ENCODE measurements at regions not wholly inside any gene's neighbourhood (a gene's known extent, or its start where the extent isn't known, plus 50 kb on each side); places are given as distances from the start of the nearest gene placed in this dataset.

- no peak for DNase-seq
- Histone ChIP-seq H3K4me3 (ENCODE audit: control insufficient read depth in 1 of 7, extremely low read depth in 1 of 7, insufficient read depth in 4 of 7, low read depth in 2 of 7, low read length in 6 of 7) (no peak overlapping the region), H3K4me1 (ENCODE audit: control extremely low read depth in 1 of 4, control insufficient read depth in 4 of 4, insufficient read depth in 4 of 4, low read length in 3 of 4) (no peaks in the 10 kb centered on the region), H3K36me3 (ENCODE audit: control insufficient read depth in 4 of 4, insufficient read depth in 4 of 4, low read length in 3 of 4) (no peaks in the 10 kb centered on the region), H3K27me3 (replicated peaks in 2 of 5; ENCODE audit: control insufficient read depth in 4 of 5, insufficient read depth in 5 of 5, low read length in 4 of 5) (peaks cover 0 to 4% (median 0%) of the 10 kb centered on the region in 5 experiments), H3K27ac (ENCODE audit: insufficient read depth in 1 of 2, low read depth in 1 of 2, low read length in 2 of 2, poor library complexity in 1 of 2, severe bottlenecking in 2 of 2) (no peak overlapping the region), H3K9me3 (ENCODE audit: control extremely low read depth in 1 of 5, control insufficient read depth in 4 of 5, insufficient read depth in 2 of 5, low read depth in 1 of 5, low read length in 4 of 5) (peaks cover 0 to 2% (median 0%) of the 10 kb centered on the region in 5 experiments)
- 94% methylated on average over 3 of the region's 6 CpGs for WGBS (ENCODE audit: insufficient coverage)
- ChIA-PET POLR2A (no interaction called here), CTCF (no interaction called here)
Measured at GRCh38 chr21:27693376-27693775, 726.5 kb upstream of the ADAMTS5 start.

GRCh38 chr21:27691516-27691915 is 724.6 kb upstream of the ADAMTS5 start:
- ChIA-PET CTCF (interaction anchor here (0.9 kb wide), 1 partner anchor 841 kb away, joined by 3 read pairs; no protein-coding TSS in a partner anchor), POLR2A (no interaction called here)
- no peak for DNase-seq
- no peak overlapping the region for H3K4me3 ChIP-seq (ENCODE audit: control insufficient read depth in 1 of 7, extremely low read depth in 1 of 7, insufficient read depth in 4 of 7, low read depth in 2 of 7, low read length in 6 of 7)
- peaks cover 0 to 4% (median 0%) of the 10 kb centered on the region in 5 experiments for H3K27me3 ChIP-seq (replicated peaks in 2 of 5; ENCODE audit: control insufficient read depth in 4 of 5, insufficient read depth in 5 of 5, low read length in 4 of 5)
- no peaks in the 10 kb centered on the region for H3K4me1 ChIP-seq (ENCODE audit: control extremely low read depth in 1 of 4, control insufficient read depth in 4 of 4, insufficient read depth in 4 of 4, low read length in 3 of 4)
- H3K9me3 ChIP-seq (ENCODE audit: control extremely low read depth in 1 of 5, control insufficient read depth in 4 of 5, insufficient read depth in 2 of 5, low read depth in 1 of 5, low read length in 4 of 5) = peaks cover 0 to 2% (median 0%) of the 10 kb centered on the region in 5 experiments
- H3K36me3 ChIP-seq (ENCODE audit: control insufficient read depth in 4 of 4, insufficient read depth in 4 of 4, low read length in 3 of 4) = no peaks in the 10 kb centered on the region
- H3K27ac ChIP-seq (ENCODE audit: insufficient read depth in 1 of 2, low read depth in 1 of 2, low read length in 2 of 2, poor library complexity in 1 of 2, severe bottlenecking in 2 of 2) = no peak overlapping the region
- WGBS (ENCODE audit: insufficient coverage) = no CpG with 5 or more reads among the region's 1 CpG

GRCh38 chr21:27691006-27691405 is 724.1 kb upstream of the ADAMTS5 start:
- Histone ChIP-seq H3K27ac (ENCODE audit: insufficient read depth in 1 of 2, low read depth in 1 of 2, low read length in 2 of 2, poor library complexity in 1 of 2, severe bottlenecking in 2 of 2) (no peak overlapping the region), H3K36me3 (ENCODE audit: control insufficient read depth in 4 of 4, insufficient read depth in 4 of 4, low read length in 3 of 4) (no peaks in the 10 kb centered on the region), H3K27me3 (replicated peaks in 2 of 5; ENCODE audit: control insufficient read depth in 4 of 5, insufficient read depth in 5 of 5, low read length in 4 of 5) (peaks cover 0 to 4% (median 0%) of the 10 kb centered on the region in 5 experiments), H3K4me3 (ENCODE audit: control insufficient read depth in 1 of 7, extremely low read depth in 1 of 7, insufficient read depth in 4 of 7, low read depth in 2 of 7, low read length in 6 of 7) (no peak overlapping the region), H3K9me3 (ENCODE audit: control extremely low read depth in 1 of 5, control insufficient read depth in 4 of 5, insufficient read depth in 2 of 5, low read depth in 1 of 5, low read length in 4 of 5) (peaks cover 0 to 2% (median 0%) of the 10 kb centered on the region in 5 experiments), H3K4me1 (ENCODE audit: control extremely low read depth in 1 of 4, control insufficient read depth in 4 of 4, insufficient read depth in 4 of 4, low read length in 3 of 4) (no peaks in the 10 kb centered on the region)
- DNase-seq = no peak
- CTCF ChIA-PET = no interaction called here
- no CpG with 5 or more reads among the region's 1 CpG for whole genome bisulfite sequencing (ENCODE audit: insufficient coverage)
- POLR2A ChIA-PET = no interaction called here

GRCh38 chr21:27690426-27690825 is 723.5 kb upstream of the ADAMTS5 start:
- ChIA-PET CTCF (no interaction called here), POLR2A (no interaction called here)
- Histone ChIP-seq H3K4me3 (ENCODE audit: control insufficient read depth in 1 of 7, extremely low read depth in 1 of 7, insufficient read depth in 4 of 7, low read depth in 2 of 7, low read length in 6 of 7) (no peak overlapping the region), H3K27ac (ENCODE audit: insufficient read depth in 1 of 2, low read depth in 1 of 2, low read length in 2 of 2, poor library complexity in 1 of 2, severe bottlenecking in 2 of 2) (no peak overlapping the region), H3K9me3 (ENCODE audit: control extremely low read depth in 1 of 5, control insufficient read depth in 4 of 5, insufficient read depth in 2 of 5, low read depth in 1 of 5, low read length in 4 of 5) (peaks cover 0 to 2% (median 0%) of the 10 kb centered on the region in 5 experiments), H3K27me3 (replicated peaks in 2 of 5; ENCODE audit: control insufficient read depth in 4 of 5, insufficient read depth in 5 of 5, low read length in 4 of 5) (peaks cover 0 to 4% (median 0%) of the 10 kb centered on the region in 5 experiments), H3K36me3 (ENCODE audit: control insufficient read depth in 4 of 4, insufficient read depth in 4 of 4, low read length in 3 of 4) (no peaks in the 10 kb centered on the region), H3K4me1 (ENCODE audit: control extremely low read depth in 1 of 4, control insufficient read depth in 4 of 4, insufficient read depth in 4 of 4, low read length in 3 of 4) (no peaks in the 10 kb centered on the region)
- no peak for DNase-seq
- WGBS (ENCODE audit: insufficient coverage) = no CpG with 5 or more reads among the region's 4 CpGs

DNA sequence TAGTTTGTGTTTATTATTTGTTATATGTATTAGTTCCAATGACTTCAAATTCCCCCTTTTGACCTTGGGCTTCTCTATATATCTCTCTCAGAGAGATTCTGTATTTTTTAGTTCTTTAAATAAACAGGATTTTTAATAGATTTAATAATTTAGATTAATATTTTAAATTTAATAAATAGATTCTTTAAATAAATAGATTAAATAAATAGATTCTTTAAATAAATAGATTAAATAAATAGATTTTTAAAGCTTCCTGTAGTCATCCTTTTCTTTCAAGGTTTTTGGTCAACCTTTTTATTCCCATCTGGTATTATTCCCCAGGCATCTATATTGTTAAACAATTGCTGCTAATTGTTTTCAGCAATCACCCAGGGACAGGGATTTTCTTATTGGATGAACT is 721.9 kb upstream of the ADAMTS5 start:
- Histone ChIP-seq H3K9me3 (ENCODE audit: control extremely low read depth in 1 of 5, control insufficient read depth in 4 of 5, insufficient read depth in 2 of 5, low read depth in 1 of 5, low read length in 4 of 5) (peaks cover 0 to 2% (median 0%) of the 10 kb centered on the region in 5 experiments), H3K36me3 (ENCODE audit: control insufficient read depth in 4 of 4, insufficient read depth in 4 of 4, low read length in 3 of 4) (no peaks in the 10 kb centered on the region), H3K27ac (ENCODE audit: insufficient read depth in 1 of 2, low read depth in 1 of 2, low read length in 2 of 2, poor library complexity in 1 of 2, severe bottlenecking in 2 of 2) (no peak overlapping the region), H3K4me3 (ENCODE audit: control insufficient read depth in 1 of 7, extremely low read depth in 1 of 7, insufficient read depth in 4 of 7, low read depth in 2 of 7, low read length in 6 of 7) (no peak overlapping the region), H3K27me3 (replicated peaks in 2 of 5; ENCODE audit: control insufficient read depth in 4 of 5, insufficient read depth in 5 of 5, low read length in 4 of 5) (peaks cover 0 to 4% (median 0%) of the 10 kb centered on the region in 5 experiments), H3K4me1 (ENCODE audit: control extremely low read depth in 1 of 4, control insufficient read depth in 4 of 4, insufficient read depth in 4 of 4, low read length in 3 of 4) (no peaks in the 10 kb centered on the region)
- ChIA-PET CTCF (interaction anchor here (1.6 kb wide), 1 partner anchor 13 kb away, joined by 3 read pairs; no protein-coding TSS in a partner anchor), POLR2A (no interaction called here)
- no peak for DNase-seq

DNA sequence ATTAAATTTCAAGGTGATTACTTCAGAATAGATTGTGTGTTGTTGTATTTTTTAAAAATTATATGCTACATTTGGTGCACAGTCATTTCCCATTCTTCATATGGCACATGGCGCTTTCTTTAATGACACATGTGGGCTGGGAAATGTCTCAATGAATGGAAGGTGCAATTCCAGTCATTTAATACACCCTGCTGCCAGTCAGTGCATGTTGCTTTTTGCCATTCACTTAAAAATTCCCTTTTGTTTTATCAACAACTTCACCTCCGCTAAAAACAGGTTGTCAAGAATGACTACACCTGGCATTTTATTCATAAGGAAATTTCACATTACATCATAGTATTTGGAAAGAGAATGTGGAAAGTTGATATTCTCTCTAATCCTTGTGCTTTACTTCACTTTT is 716.4 kb upstream of the ADAMTS5 start:
- H3K4me3 ChIP-seq (ENCODE audit: control insufficient read depth in 1 of 7, extremely low read depth in 1 of 7, insufficient read depth in 4 of 7, low read depth in 2 of 7, low read length in 6 of 7) = no peak overlapping the region
- ChIA-PET CTCF (no interaction called here), POLR2A (no interaction called here)
- no peaks in the 10 kb centered on the region for H3K27me3 ChIP-seq (replicated peaks in 2 of 5; ENCODE audit: control insufficient read depth in 4 of 5, insufficient read depth in 5 of 5, low read length in 4 of 5)
- WGBS (ENCODE audit: insufficient coverage) = 100% methylated on average over 1 of the region's 2 CpGs
- H3K36me3 ChIP-seq (ENCODE audit: control insufficient read depth in 4 of 4, insufficient read depth in 4 of 4, low read length in 3 of 4) = no peaks in the 10 kb centered on the region
- DNase-seq = no peak
- no peaks in the 10 kb centered on the region for H3K4me1 ChIP-seq (ENCODE audit: control extremely low read depth in 1 of 4, control insufficient read depth in 4 of 4, insufficient read depth in 4 of 4, low read length in 3 of 4)
- H3K27ac ChIP-seq (ENCODE audit: insufficient read depth in 1 of 2, low read depth in 1 of 2, low read length in 2 of 2, poor library complexity in 1 of 2, severe bottlenecking in 2 of 2) = no peak overlapping the region
- H3K9me3 ChIP-seq (ENCODE audit: control extremely low read depth in 1 of 5, control insufficient read depth in 4 of 5, insufficient read depth in 2 of 5, low read depth in 1 of 5, low read length in 4 of 5) = no peaks in the 10 kb centered on the region

GRCh38 chr21:27681841-27682240 is 715.0 kb upstream of the ADAMTS5 start:
- ChIA-PET POLR2A (interaction anchor here (0.6 kb wide), 1 partner anchor 28 kb away, joined by 3 read pairs; no protein-coding TSS in a partner anchor), CTCF (no interaction called here)
- Histone ChIP-seq H3K4me1 (ENCODE audit: control extremely low read depth in 1 of 4, control insufficient read depth in 4 of 4, insufficient read depth in 4 of 4, low read length in 3 of 4) (no peaks in the 10 kb centered on the region), H3K36me3 (ENCODE audit: control insufficient read depth in 4 of 4, insufficient read depth in 4 of 4, low read length in 3 of 4) (no peaks in the 10 kb centered on the region), H3K27ac (ENCODE audit: insufficient read depth in 1 of 2, low read depth in 1 of 2, low read length in 2 of 2, poor library complexity in 1 of 2, severe bottlenecking in 2 of 2) (no peak overlapping the region), H3K27me3 (replicated peaks in 2 of 5; ENCODE audit: control insufficient read depth in 4 of 5, insufficient read depth in 5 of 5, low read length in 4 of 5) (no peaks in the 10 kb centered on the region), H3K9me3 (ENCODE audit: control extremely low read depth in 1 of 5, control insufficient read depth in 4 of 5, insufficient read depth in 2 of 5, low read depth in 1 of 5, low read length in 4 of 5) (no peaks in the 10 kb centered on the region), H3K4me3 (ENCODE audit: control insufficient read depth in 1 of 7, extremely low read depth in 1 of 7, insufficient read depth in 4 of 7, low read depth in 2 of 7, low read length in 6 of 7) (no peak overlapping the region)
- no peak for DNase-seq
- 80% methylated on average over 1 of the region's 2 CpGs for WGBS (ENCODE audit: insufficient coverage)

Measured in common myeloid progenitor, CD34-positive (primary cell).